H9 (cell line): ENCODE measurements at regions not wholly inside any gene's neighbourhood (a gene's known extent, or its start where the extent isn't known, plus 50 kb on each side); places are given as distances from the start of the nearest gene placed in this dataset.

Experiments used
- DNase-seq: peaks from one replicate; pipeline ENCODE4 v3.0.0-alpha.2; 2017
- H2AFZ ChIP-seq: one replicate; pipeline ENCODE4 v1.6.1; 2013; ENCODE audit warnings: mild to moderate bottlenecking, low read length, control low read depth, moderate library complexity
- H2AK5ac ChIP-seq: 2 replicates; pipeline ENCODE4 v1.6.1; 2013; ENCODE audit warnings: low read length, control low read depth, mixed read lengths; ENCODE audit not compliant: insufficient read length
- H2BK120ac ChIP-seq: one replicate; pipeline ENCODE4 v1.6.1; 2013; ENCODE audit warnings: low read depth, mild to moderate bottlenecking, low read length, control low read depth, inconsistent platforms; ENCODE audit not compliant: poor library complexity, severe bottlenecking
- H2BK12ac ChIP-seq: 2 replicates; pipeline ENCODE4 v1.6.1; 2013; ENCODE audit warnings: low read length, control low read depth, mixed read lengths, low read depth; ENCODE audit not compliant: insufficient read length
- H2BK15ac ChIP-seq: 2 replicates; pipeline ENCODE4 v1.6.1; 2013; ENCODE audit warnings: low read depth, low read length, control low read depth
- H2BK20ac ChIP-seq: one replicate; pipeline ENCODE4 v1.6.1; 2013; ENCODE audit warnings: low read depth, mild to moderate bottlenecking, low read length, control low read depth, inconsistent platforms; ENCODE audit not compliant: poor library complexity, severe bottlenecking
- H2BK5ac ChIP-seq: 2 replicates; pipeline ENCODE4 v1.6.1; 2013; ENCODE audit warnings: low read length, control low read depth, mixed read lengths; ENCODE audit not compliant: insufficient read length
- H3K14ac ChIP-seq: 2 replicates; pipeline ENCODE4 v1.6.1; 2013; ENCODE audit warnings: low read length, control low read depth; ENCODE audit not compliant: insufficient read depth
- H3K18ac ChIP-seq: 2 replicates; pipeline ENCODE4 v1.6.1; 2013; ENCODE audit warnings: low read depth, mild to moderate bottlenecking, mixed read lengths, low read length, control low read depth; ENCODE audit not compliant: insufficient read length
- H3K23ac ChIP-seq: 2 replicates; pipeline ENCODE4 v1.6.1; 2013; ENCODE audit warnings: low read length, control low read depth, mixed read lengths, low read depth; ENCODE audit not compliant: insufficient read length
- H3K23me2 ChIP-seq: 2 replicates; pipeline ENCODE4 v1.6.1; 2013; ENCODE audit warnings: low read depth, mild to moderate bottlenecking, mixed read lengths, low read length, control low read depth; ENCODE audit not compliant: insufficient read length, poor library complexity, severe bottlenecking
- H3K27ac ChIP-seq: 2 replicates; pipeline ENCODE4 v1.5.1; 2013; ENCODE audit warnings: low read length, control low read depth, mixed read lengths, low read depth; ENCODE audit not compliant: insufficient read length
- H3K27me3 ChIP-seq: 2 replicates; pipeline ENCODE4 v1.6.1; 2013; ENCODE audit warnings: low read length, control low read depth, inconsistent platforms; ENCODE audit not compliant: insufficient read depth
- H3K4ac ChIP-seq: 2 replicates; pipeline ENCODE4 v1.6.1; 2013; ENCODE audit warnings: low read depth, mild to moderate bottlenecking, control low read depth, inconsistent platforms, low read length, moderate library complexity
- H3K4me1 ChIP-seq: 2 replicates; pipeline ENCODE4 v1.6.1; 2013; ENCODE audit warnings: low read length, control low read depth, inconsistent platforms; ENCODE audit not compliant: insufficient read depth
- H3K4me2 ChIP-seq: 2 replicates; pipeline ENCODE4 v1.6.1; 2013; ENCODE audit warnings: low read length, control low read depth, mixed read lengths; ENCODE audit not compliant: insufficient read length, insufficient read depth
- H3K56ac ChIP-seq: 2 replicates; pipeline ENCODE4 v1.6.1; 2013; ENCODE audit warnings: low read depth, mild to moderate bottlenecking, mixed read lengths, low read length, control low read depth; ENCODE audit not compliant: insufficient read length
- H3K79me1 ChIP-seq: 2 replicates; pipeline ENCODE4 v1.6.1; 2013; ENCODE audit warnings: low read depth, mild to moderate bottlenecking, moderate library complexity, low read length, control low read depth, inconsistent platforms; ENCODE audit not compliant: insufficient read depth, poor library complexity, severe bottlenecking
- H3K79me2 ChIP-seq: 2 replicates; pipeline ENCODE4 v1.6.1; 2013; ENCODE audit warnings: low read length, control low read depth, inconsistent platforms; ENCODE audit not compliant: insufficient read depth
- H3K9ac ChIP-seq: 2 replicates; pipeline ENCODE4 v1.6.1; 2013; ENCODE audit warnings: low read length, control low read depth, mixed read lengths; ENCODE audit not compliant: insufficient read length; ENCODE audit errors: extremely low read depth
- H3K9me3 ChIP-seq: one replicate; pipeline ENCODE4 v1.6.1; 2013; ENCODE audit warnings: low read depth, low read length, inconsistent platforms; ENCODE audit not compliant: control insufficient read depth
- H3T11ph ChIP-seq: one replicate; pipeline ENCODE4 v1.6.1; 2013; ENCODE audit warnings: mild to moderate bottlenecking, low read length, control low read depth, inconsistent platforms
- H4K20me1 ChIP-seq: one replicate; pipeline ENCODE4 v1.6.1; 2013; ENCODE audit not compliant: control insufficient read depth, insufficient read length, insufficient read depth
- H4K5ac ChIP-seq: 2 replicates; pipeline ENCODE4 v1.6.1; 2013; ENCODE audit warnings: low read depth, mild to moderate bottlenecking, mixed read lengths, low read length, control low read depth; ENCODE audit not compliant: insufficient read length
- H4K8ac ChIP-seq: replicated peaks from 2 replicates; pipeline ENCODE4 v1.6.1; 2013; ENCODE audit warnings: low read length, control low read depth, mixed read lengths, low read depth; ENCODE audit not compliant: insufficient read length
- H4K91ac ChIP-seq: 2 replicates; pipeline ENCODE4 v1.6.1; 2013; ENCODE audit warnings: low read depth, mild to moderate bottlenecking, moderate library complexity, mixed read lengths, low read length, control low read depth; ENCODE audit not compliant: insufficient read length
- H3K27ac Mint-ChIP-seq, 3 experiments: 2 replicates in 2 of 3; 3 replicates in 1 of 3; pipeline ENCODE4 v1.8.0; 2020 to 2021; ENCODE audit warnings: mixed read lengths in 3 of 3, mild to moderate bottlenecking in 1 of 3, moderate library complexity in 1 of 3
- H3K27me3 Mint-ChIP-seq: 2 replicates; pipeline ENCODE4 v1.8.0; 2021; ENCODE audit warnings: low read depth, mild to moderate bottlenecking, moderate library complexity, mixed read lengths
- H3K36me3 Mint-ChIP-seq, 3 experiments: 2 replicates in 2 of 3; 3 replicates in 1 of 3; pipeline ENCODE4 v1.8.0; 2020 to 2021; ENCODE audit warnings: low read depth in 3 of 3, mixed read lengths in 3 of 3; ENCODE audit not compliant: insufficient read depth in 1 of 3
- H3K4me1 Mint-ChIP-seq, 2 experiments: 2 replicates each; pipeline ENCODE4 v1.8.0; 2020; ENCODE audit warnings: mixed read lengths in 2 of 2
- H3K4me3 Mint-ChIP-seq, 2 experiments: 2 replicates in 1 of 2; 3 replicates in 1 of 2; pipeline ENCODE4 v1.8.0; 2020 to 2021; ENCODE audit warnings: mild to moderate bottlenecking in 2 of 2, mixed read lengths in 2 of 2, moderate library complexity in 1 of 2
- H3K9me3 Mint-ChIP-seq, 2 experiments: 2 replicates in 1 of 2; 3 replicates in 1 of 2; pipeline ENCODE4 v1.8.0; 2020; ENCODE audit warnings: mild to moderate bottlenecking in 2 of 2, mixed read lengths in 2 of 2, moderate library complexity in 1 of 2
- CTCF ChIP-seq: fragments of 200-600 bp; sonication (generic); conservative IDR thresholded peaks from 3 replicates; pipeline ENCODE4 v1.8.0; 2021; ENCODE audit warnings: antibody characterized with exemption, mild to moderate bottlenecking
- WGBS: extraction: QIAGEN DNeasy Blood & Tissue Kit; methylation state at CpG from one replicate; pipeline ENCODE4 v1.1.7; 2013; ENCODE audit warnings: missing lambda C conversion rate, low lambda C conversion rate, mixed read lengths; ENCODE audit not compliant: insufficient read length; ENCODE audit errors: extremely low coverage; 5-methylcytosine and 5-hydroxymethylcytosine counted together

DNA sequence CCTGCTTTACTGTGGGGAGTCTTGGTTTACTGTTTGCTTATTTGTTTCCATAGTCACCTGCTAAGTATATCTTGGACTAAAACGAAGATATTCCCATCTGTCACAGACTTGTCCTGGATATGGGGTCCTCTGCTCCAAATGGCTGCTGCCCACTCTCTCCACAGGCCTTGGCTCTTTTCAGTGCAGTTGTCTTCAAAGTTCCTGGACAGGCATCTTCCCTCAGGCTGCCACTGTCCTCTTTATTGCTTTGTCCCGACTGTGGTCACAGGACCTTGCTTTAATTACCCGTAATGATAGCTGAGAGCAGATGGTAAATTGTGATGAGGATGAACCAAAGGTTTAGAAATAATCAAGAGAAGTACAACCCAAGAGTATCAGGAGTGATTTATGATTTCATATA lies 713.9 kb upstream of the CCDC179 start:
- no CpG with 5 or more reads among the region's 3 CpGs for WGBS
- Mint-ChIP-seq H3K36me3 (no peaks in the 10 kb centered on the region), H3K4me1 (peaks cover 5% of the 10 kb centered on the region in 2 experiments), H3K27me3 (no peaks in the 10 kb centered on the region), H3K27ac (no peak overlapping the region; a peak in 1 of 7 replicates), H3K9me3 (no peaks in the 10 kb centered on the region), H3K4me3 (no peak overlapping the region)
- H3K4me2 ChIP-seq: no peak overlapping the region
- H3K27ac ChIP-seq: no peak overlapping the region
- no peaks in the 10 kb centered on the region for H3K27me3 ChIP-seq
- H4K5ac ChIP-seq: no peak overlapping the region
- no peak overlapping the region for H2AFZ ChIP-seq
- no peak overlapping the region for H2BK15ac ChIP-seq
- no peak for TF ChIP-seq CTCF
- no peak overlapping the region for H3K56ac ChIP-seq
- H2BK20ac ChIP-seq: no peak overlapping the region
- H2BK120ac ChIP-seq: no peak overlapping the region
- no peak overlapping the region for H3K23ac ChIP-seq
- H3K9me3 ChIP-seq: no peaks in the 10 kb centered on the region
- H4K20me1 ChIP-seq: no peaks in the 10 kb centered on the region
- H3K14ac ChIP-seq: no peak overlapping the region
- H3K9ac ChIP-seq: no peak overlapping the region
- H3K23me2 ChIP-seq: no peaks in the 10 kb centered on the region
- no peak overlapping the region for H3K4ac ChIP-seq
- no peak overlapping the region for H3K18ac ChIP-seq
- H2AK5ac ChIP-seq: no peak overlapping the region
- H3K79me1 ChIP-seq: no peaks in the 10 kb centered on the region
- no peak overlapping the region for H3T11ph ChIP-seq
- H3K4me1 ChIP-seq: no peaks in the 10 kb centered on the region
- no peak overlapping the region for H2BK5ac ChIP-seq
- H4K8ac ChIP-seq: no peak overlapping the region
- H4K91ac ChIP-seq: no peak overlapping the region
- no peak for DNase-seq
- no peak overlapping the region for H2BK12ac ChIP-seq
- no peaks in the 10 kb centered on the region for H3K79me2 ChIP-seq
